Stimulated activated naive CD8-positive, alpha-beta T cell treated with anti-CD3 and anti-CD28 coated beads, Interleukin-15, Interleukin-2, amounts not matched to agents 100 U/mL and 50 U/mL, for 24 hours (primary cell): ENCODE measurements at regions not wholly inside any gene's neighbourhood (a gene's known extent, or its start where the extent isn't known, plus 50 kb on each side); places are given as distances from the start of the nearest gene placed in this dataset.
"Not testable (repeated sequence)": the region's sequence is repeated elsewhere in the genome, so short reads cannot be mapped to it uniquely, and the experiment has no call there.

Experiments
- ATAC-seq: fragments of 150-1000 bp; cut with Tn5 transposase; one replicate; pipeline ENCODE4 v1.10.0; 2021
- DNase-seq: peaks from one replicate; pipeline ENCODE4 v3.0.0; 2021

- ATAC-seq, result no peak
- no peak for DNase-seq
Observed at GRCh38 chr11:44388828-44389657, 79.1 kb upstream of the ALX4 start.

GRCh38 chr11:44389963-44390605 is 80.1 kb upstream of the ALX4 start:
- ATAC-seq (no peak), DNase-seq (no peak)

- ATAC-seq, result not testable (repeated sequence)
Observed at GRCh38 chr11:44391004-44391403, 81.1 kb upstream of the ALX4 start.

GRCh38 chr11:44396746-44397145 is 86.8 kb upstream of the ALX4 start:
- not testable (repeated sequence) for ATAC-seq

More at GRCh38 chr11:44391004-44391403, 81.1 kb upstream of the ALX4 start:
- DNase-seq, result not testable (repeated sequence)

GRCh38 chr11:44397586-44398178 is 87.7 kb upstream of the ALX4 start:
- no peak for DNase-seq

More at GRCh38 chr11:44396746-44397145, 86.8 kb upstream of the ALX4 start:
- not testable (repeated sequence) for DNase-seq

GRCh38 chr11:44398266-44399030 is 88.5 kb upstream of the ALX4 start:
- ATAC-seq, result no peak
- no peak for DNase-seq

More at GRCh38 chr11:44397586-44398178, 87.7 kb upstream of the ALX4 start:
- no peak for ATAC-seq

GRCh38 chr11:44399968-44400367 is 90.0 kb upstream of the ALX4 start:
- ATAC-seq (no peak), DNase-seq (no peak)

GRCh38 chr11:44400431-44400830 is 90.5 kb upstream of the ALX4 start:
- no peak for DNase-seq
- ATAC-seq, result no peak

- DNase-seq (no peak), ATAC-seq (no peak)
Observed at GRCh38 chr11:44402466-44403075, 92.6 kb upstream of the ALX4 start.

GRCh38 chr11:44403176-44403575 is 93.2 kb upstream of the ALX4 start:
- DNase-seq (no peak), ATAC-seq (no peak)

GRCh38 chr11:44403587-44404273 is 93.8 kb upstream of the ALX4 start:
- ATAC-seq (no peak), DNase-seq (no peak)

- ATAC-seq (no peak), DNase-seq (no peak)
Observed at GRCh38 chr11:44404301-44404700, 94.4 kb upstream of the ALX4 start.

- no peak for ATAC-seq
- DNase-seq, result no peak
Observed at GRCh38 chr11:44404736-44405395, 94.9 kb upstream of the ALX4 start.

- ATAC-seq (peak; percentile 40), DNase-seq (no peak)
Observed at GRCh38 chr11:44407211-44407996, 97.5 kb upstream of the ALX4 start.

- DNase-seq, result no peak
- peak; percentile 28 for ATAC-seq
Observed at GRCh38 chr11:44408141-44408540, 98.2 kb upstream of the ALX4 start.

GRCh38 chr11:44408711-44409470 is 99.0 kb upstream of the ALX4 start:
- no peak for ATAC-seq
- DNase-seq, result no peak

GRCh38 chr11:44409558-44410236 is 99.8 kb upstream of the ALX4 start:
- DNase-seq (no peak), ATAC-seq (no peak)

GRCh38 chr11:44416776-44417175 is 106.8 kb upstream of the ALX4 start:
- DNase-seq (no peak), ATAC-seq (no peak)
